Sigmoid colon (tissue), 4 donors: ENCODE measurements at regions not wholly inside any gene's neighbourhood (a gene's known extent, or its start where the extent isn't known, plus 50 kb on each side); places are given as distances from the start of the nearest gene placed in this dataset.

Experiments
- CTCF ChIP-seq, 4 experiments: fragments of 450-650 bp in 3 of 4; fragments of 200-600 bp in 1 of 4; IDR thresholded peaks; one replicate each; pipeline ENCODE4 v1.5.1; 2016 to 2019; ENCODE audit warnings: antibody characterized with exemption in 4 of 4, mild to moderate bottlenecking in 3 of 4, moderate library complexity in 2 of 4
- EP300 ChIP-seq, 4 donors: sonication (generic); formaldehyde crosslinking; IDR thresholded peaks; one replicate each; pipeline ENCODE4 v1.6.1; 2017; ENCODE audit warnings: antibody characterized with exemption in 4 of 4
- POLR2A ChIP-seq, 2 donors: fragments of 450-650 bp; IDR thresholded peaks; one replicate each; pipeline ENCODE4 v1.6.1; 2016; ENCODE audit warnings: antibody characterized with exemption in 2 of 2, mild to moderate bottlenecking in 2 of 2, moderate library complexity in 2 of 2
- POLR2AphosphoS5 ChIP-seq, 4 donors: sonication (generic); formaldehyde crosslinking; IDR thresholded peaks; one replicate each; pipeline ENCODE4 v1.6.1; 2017; ENCODE audit warnings: antibody characterized with exemption in 4 of 4

- no peak for TF ChIP-seq POLR2A (IDR thresholded peaks at IDR 0.05)
- TF ChIP-seq CTCF (IDR thresholded peaks at IDR 0.05), result no peak
- TF ChIP-seq EP300 (IDR thresholded peaks at IDR 0.05), result no peak
- TF ChIP-seq POLR2AphosphoS5 (IDR thresholded peaks at IDR 0.05), result no peak
Observed at GRCh38 chr13:31416066-31416465, 216.3 kb downstream of the B3GLCT start.
